Epidermal melanocyte (primary cell): ENCODE measurements at regions not wholly inside any gene's neighbourhood (a gene's known extent, or its start where the extent isn't known, plus 50 kb on each side); places are given as distances from the start of the nearest gene placed in this dataset.
"Not testable (repeated sequence)": the region's sequence is repeated elsewhere in the genome, so short reads cannot be mapped to it uniquely, and the experiment has no call there.

Experiments
- DNase-seq: peaks from one replicate; pipeline ENCODE4 v3.0.0; 2011; ENCODE audit warnings: low spot score; ENCODE audit not compliant: insufficient read length

DNA sequence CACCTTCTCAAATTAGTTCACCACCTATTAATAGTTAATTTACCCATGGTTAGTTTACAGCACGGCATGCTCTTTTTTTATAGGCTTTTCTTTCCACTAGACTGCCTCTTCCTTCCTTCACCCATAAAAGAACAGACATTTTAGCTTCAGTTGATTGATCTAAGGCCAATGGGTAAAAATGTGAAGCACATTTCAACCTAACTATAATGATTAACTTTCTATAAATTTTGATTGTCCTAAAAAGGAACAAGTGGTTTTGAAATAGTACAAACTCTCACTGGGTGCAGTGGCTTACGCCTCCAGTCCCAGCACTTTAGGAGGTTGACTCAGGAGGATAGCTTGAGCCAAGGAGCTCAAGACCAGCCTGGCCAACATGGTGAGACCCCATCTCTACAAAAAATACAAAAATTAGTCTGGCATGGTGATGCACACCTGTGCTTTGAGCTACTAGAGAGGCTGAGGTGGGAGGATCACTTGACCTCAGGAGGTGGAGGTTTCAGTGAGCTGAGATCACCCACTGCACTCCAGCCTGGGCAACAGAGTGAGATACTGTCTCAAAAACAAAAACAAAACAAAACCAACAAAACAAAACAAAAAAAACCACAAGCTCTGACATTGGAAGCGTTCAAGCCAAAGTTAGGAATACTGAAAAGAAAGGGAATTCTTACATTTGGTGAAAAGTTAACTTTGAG, 89.9 kb upstream of the FAT1 start:
- DNase-seq: no peak

DNA sequence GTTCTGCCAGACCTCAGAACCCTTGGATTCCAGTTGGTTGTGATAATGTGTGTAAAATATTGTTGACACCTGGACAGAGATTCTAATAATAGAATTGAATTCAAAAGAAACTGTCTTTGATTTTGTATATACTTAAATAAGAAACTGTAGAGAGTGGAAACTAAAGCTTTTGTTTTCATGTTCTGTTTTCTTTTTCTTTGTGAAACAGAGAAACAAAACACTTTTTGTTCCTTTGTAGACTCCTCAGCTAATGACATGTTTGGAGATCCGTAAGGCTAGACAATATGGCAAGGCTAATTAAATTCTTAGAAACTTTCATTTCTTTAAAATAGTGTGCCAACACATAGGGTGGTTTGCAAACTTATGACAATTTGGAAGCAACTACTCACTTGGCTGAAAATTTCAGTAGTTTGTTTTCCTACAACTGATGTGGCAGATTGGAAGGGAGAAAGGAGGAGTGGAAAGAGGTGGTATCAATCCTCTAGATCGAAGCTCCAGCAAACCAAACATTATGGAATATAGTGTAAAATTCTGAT, 90.9 kb upstream of the FAT1 start:
- DNase-seq: no peak

DNA sequence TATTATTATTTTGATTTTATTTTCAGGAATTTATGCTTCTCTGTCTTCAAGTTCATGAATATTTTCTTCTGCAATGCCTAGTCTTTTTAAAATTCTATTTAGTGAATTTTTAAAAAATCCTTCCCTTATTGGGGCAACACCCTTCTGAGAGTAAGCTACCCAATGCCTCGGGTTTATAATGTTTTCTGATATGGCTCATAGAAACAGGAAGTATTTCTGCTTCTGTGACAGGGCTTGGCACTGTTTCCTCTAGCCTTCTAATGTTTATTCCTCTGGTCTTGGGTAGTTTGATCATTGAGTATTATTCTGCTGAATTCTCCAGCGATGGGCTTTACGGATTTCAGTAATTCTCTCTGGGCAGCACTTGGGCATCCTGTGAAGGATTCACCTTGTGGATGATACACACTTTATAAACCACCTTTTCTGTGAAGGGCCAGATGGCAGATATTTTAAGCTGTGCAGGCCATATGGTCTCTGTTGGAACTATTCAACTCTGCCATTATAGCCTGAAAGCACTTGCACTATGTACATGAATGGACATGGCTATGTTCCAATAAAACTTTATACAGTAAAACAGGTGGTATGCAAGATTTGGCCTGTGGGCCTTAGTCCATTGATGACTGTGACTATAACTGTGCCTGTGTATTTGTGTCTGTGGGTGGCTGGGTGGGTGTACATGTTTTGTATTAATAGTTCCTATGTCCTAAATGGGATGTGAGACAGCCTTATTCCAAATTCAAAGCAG, 95.9 kb upstream of the FAT1 start:
- DNase-seq: no peak

DNA sequence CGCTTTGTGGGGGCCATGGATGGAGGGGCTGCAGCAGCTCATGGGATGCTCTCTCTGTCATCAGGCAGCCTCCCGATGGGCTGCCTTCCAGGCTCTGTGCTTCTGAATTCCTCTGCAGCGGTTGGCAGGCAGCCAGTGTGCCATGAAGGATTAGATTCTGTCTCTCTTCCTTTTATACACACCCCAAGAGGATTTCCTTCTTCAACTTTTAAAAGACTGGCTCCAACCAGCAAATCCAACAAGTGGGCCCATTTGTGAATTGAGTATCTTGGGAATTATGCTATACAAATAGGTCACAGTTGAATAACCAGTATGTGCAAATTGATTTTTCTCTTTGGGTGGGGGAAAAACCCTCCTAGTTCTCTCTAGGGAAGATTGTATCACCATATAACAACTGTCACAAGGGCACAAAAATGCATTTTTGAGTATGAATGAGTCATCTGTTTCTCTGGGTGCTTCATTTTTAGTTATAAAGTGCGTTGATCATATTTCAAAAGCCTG, 96.8 kb upstream of the FAT1 start:
- DNase-seq: peak; percentile 24

DNA sequence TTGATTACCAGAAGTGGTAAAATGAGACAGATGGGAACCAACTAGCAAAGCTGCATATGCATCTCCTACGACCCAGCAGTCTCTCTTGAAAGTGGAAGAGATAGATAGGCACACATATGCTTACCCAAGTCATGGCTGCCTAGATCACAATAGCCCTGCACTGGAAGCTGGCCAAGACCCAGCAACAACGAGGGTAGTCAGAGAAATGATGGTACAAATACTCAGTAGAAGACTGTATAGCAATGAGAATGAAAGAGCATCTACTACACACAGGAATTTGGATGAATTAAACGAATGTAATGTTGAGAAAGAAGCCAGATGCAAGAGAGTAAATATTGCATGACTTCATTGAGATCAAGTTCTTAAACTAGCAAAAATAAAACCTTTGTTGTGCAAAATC, 100.3 kb upstream of the FAT1 start:
- DNase-seq: no peak

DNA sequence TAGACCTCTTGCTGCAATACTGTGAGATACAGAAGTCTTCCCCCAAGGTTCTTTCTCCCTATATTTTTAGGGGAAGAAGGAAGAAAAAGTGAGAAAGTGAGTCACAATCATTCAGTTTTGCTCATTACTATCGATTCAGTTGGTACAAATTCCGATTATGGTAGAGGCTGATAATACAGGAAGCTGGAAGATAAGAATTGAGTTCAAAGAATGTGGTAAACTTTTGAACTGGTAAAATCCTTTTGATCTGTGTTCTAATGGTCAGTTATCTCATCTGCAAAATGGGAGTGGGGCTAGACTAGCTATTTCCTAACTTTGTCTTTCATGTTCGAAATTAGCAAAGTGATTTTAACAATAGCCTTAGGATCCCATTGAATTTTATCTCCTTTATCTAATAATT, 101.4 kb upstream of the FAT1 start:
- DNase-seq: no peak

DNA sequence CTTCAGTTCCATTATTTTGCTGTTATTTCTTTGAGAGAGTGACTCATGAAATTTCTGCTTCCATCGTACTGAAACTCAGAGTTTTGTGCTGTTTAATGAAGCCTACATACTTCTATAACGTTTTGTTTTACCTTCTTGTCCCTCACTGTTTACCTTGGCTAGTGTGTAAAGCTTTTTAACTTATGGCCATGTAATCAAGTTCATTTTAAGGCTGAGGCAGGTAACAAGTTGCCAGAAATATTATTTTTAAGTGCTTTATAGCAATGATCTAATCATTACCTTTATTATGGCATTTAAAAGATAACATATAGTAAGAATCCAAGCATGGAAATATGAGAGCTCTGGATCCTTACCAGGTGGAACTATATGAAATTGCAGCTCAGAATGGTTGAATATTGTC, 102.3 kb upstream of the FAT1 start:
- no peak for DNase-seq

DNA sequence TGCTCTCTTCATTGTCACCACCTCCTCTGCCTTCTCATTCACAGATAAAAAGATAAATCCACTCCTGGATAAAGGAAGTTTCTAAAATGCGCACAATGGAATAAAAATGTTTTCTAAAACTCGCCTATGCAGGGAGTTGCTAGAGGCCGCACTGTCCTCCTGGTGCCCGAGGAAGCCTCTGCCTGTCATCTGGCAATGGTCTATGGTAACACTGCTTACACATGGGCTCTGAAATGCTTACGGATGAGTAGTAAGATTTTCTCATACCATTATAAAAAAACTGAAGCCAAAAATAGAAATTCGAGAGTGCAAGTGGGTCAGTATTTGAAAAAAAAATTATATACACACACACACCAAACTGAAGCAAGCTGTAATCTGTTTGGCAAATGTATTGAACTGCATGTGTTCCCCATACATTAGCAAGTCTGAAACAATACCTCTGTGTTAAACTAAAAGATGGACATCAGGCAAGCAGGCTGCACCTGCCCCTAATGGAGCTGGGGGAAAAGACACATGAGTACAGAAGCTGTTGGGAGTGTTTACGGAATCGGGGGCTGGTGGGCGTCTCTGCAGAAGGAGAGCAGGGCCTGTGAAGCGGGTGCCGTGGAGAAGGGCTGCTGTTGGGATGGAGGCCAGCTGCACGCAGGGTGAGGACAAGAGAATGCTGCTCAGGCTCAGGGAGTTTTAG, 103.3 kb upstream of the FAT1 start:
- DNase-seq: no peak

DNA sequence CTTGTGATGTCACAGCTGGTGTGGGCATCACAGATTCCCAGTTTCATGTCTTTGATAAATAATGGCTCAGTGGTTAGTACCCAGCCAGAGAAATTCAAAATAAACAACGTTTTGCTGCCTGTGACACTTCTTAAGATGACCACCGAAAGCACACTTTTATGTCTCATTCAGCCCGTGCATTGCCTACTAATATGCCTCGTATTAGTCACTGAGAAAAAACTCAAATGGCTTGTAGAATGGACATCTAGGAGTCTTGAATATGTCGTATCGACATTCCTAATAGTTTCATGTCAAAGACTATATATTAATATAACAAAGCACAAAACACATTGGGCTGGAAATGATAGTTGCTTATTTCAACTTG, 103.9 kb upstream of the FAT1 start:
- no peak for DNase-seq

DNA sequence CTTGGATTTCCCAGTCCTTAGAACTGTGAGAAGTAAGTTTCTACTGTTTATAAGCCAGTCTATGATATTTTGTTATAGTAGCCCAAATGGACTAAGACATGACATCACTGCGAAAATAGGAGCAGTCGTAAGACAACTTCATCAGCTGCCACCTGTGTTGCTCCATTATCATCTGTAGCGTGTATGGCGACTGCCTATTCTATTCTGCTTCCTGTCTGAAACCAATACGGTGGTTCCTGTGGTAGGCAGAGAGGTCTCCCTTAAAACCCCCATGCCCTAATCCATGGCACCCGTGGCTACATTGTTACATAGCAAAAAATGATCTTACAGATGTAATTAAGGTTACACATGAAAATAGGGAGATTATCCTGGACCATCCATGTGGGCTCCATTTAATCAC, 105.4 kb upstream of the FAT1 start:
- DNase-seq: no peak

DNA sequence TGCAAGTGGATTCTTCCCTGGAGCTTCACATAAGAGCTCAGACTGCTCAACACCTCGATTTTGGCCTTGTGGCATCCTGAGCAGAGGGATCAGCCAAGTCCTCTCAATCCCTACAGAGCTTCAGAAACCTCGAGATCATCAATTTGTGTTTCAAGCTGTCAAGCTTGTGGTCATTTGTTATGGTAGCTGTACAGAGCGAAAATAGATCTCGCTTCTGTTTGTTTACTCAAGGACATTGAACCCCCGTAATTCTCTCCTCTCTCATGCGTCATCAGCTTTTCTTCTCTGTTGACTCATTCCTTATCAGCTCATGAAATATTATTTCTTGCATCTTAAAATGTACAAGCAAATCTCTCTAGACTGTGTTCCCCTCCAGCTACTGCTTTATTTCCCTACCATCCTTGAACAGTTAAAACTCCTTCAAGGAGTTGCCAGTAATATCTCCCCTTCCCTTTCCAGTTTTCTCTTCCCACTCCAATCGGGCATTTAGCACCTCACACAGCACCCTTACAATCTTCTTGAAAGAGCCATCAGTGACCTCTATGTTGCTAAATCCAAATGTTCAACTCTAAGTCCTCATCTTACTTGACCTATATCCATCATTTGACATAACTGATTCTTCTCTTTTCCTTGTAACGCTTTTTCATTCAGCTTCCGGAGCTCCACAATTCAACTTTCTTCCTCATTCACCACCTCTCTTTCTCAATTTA, 106.2 kb upstream of the FAT1 start:
- DNase-seq: no peak

DNA sequence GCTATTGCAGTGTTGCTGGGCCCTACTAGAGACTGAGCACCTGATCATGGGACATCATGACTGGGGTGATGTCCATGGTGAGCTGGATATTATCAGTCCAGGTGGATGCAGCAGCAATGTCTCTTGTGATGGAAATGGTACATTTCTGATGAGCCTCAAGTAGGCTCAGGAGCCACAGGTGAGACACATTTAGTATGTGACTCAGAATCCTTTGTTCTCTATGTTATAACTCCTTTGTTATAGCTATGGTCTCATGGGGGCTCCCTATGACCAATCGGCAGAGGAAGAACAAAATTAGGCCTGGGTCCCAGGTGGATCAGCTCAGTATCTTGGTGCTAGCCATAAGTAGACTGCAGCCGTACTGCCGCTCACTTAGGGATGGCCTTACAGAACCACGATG, 107.9 kb upstream of the FAT1 start:
- no peak for DNase-seq

DNA sequence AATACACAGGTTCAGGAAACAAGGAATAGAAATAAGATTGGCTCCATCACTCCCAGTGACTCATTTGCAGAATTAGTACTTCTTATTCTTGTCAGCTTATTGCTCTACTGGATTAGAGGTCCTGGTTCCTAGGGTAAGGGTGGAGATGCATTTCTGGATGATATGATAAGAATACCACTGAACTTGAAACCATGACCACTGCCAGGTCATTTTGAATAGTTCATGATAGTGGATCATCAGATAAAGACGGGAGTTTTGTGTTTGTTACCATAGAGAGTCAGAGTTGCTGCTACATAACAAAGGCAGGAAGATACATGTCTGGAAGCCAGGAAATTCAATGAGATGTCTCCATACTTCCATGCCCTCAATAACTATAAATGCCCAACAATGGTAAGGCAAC, 109.2 kb upstream of the FAT1 start:
- DNase-seq: no peak

DNA sequence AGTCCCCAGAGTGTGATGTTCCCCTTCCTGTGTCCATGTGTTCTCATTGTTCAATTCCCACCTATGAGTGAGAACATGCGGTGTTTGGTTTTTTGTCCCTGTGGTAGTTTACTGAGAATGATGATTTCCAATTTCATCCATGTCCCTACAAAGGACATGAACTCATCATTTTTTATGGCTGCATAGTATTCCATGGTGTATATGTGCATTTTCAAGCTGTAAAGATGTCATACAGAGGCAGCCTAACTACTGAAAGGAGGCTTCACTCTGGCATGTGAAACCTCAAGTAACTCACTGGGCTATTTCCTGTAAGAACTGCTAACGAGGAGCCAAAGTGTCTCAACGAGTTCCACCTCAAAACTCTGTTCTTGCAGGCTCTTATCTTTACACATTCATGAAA, 113.8 kb upstream of the FAT1 start:
- DNase-seq: not testable (repeated sequence)

DNA sequence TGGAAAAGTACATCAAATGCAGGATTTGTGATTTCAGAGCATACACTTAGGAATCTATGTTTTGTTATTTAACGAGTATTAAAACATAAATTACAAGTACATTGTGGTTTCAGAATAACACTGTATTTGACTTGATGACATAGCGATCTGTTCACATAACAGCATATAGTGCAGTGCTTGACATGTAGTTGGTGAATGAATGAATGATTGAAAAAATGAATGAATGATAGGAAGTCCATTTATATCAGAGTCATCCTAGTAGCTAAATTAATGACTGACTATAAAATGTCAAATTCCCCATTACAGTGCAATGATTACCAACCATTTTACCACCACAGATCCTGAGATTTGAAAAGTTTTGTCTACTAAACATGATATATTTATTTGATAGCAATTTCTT, 114.6 kb upstream of the FAT1 start:
- DNase-seq: no peak

DNA sequence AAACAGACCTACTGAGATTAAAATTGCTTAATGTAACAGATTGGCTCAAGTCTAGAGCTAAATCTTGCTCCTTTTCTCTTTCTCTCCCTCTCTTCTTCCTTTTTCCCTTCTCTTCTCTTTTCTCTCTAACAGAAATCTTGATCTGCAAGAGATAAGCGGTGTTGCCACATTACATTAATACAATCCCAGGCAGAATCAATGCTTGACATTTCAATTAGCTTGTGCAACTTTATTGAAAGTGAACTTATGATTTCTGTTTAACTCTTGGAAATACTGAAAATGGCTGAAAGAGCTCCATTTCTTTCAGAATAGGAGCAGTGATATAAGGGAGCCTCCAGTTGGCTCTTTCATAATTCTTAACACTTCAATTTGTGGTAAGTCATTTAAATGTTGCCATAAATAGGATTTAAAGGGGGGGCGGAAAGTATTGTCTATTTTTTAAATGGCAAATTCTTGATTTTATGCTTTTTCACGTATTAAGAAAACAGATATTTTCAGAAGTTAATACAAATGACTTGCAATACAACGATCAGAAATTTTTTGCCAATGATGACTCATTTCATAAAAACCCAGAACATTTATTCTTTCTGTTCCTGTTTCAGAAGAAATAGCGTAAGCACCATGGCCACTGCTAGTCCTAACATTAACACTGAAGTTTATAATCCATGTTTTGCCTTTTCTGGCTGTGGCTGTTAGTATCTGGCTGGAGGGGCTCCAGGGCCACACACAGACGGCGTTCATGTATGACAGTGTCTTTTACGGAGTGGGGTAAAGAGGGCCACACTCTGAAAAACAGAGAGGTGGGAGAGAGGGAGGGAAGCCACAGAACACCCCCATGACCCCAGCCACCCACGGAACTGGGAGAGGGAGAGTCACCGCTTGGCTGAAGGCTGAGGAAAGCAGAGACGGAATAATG, 115.7 kb upstream of the FAT1 start:
- DNase-seq: no peak

DNA sequence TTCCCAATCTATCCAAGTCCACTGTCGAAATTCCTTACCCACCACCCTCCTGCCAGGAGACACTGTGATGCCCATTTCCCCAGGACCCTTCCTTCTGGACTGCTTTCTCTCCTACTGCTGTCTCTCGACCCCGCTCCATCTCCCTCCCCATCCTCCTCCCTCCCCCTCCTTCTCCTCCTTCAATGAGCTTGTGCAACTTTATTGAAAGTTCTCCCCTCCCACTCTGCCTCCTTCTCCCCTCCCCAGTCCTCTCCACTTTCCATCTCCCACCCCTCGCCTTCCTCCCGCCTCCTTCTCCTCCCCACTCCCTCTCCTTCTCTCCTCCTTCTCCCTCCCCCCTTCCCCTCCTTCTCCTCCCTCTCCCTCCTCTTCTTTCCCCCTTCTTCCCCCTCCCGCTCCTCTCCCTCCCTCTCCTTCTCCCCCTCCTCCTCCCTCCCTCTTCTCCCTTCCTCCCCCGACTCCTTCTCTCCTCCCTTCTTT, 116.6 kb upstream of the FAT1 start:
- no peak for DNase-seq

DNA sequence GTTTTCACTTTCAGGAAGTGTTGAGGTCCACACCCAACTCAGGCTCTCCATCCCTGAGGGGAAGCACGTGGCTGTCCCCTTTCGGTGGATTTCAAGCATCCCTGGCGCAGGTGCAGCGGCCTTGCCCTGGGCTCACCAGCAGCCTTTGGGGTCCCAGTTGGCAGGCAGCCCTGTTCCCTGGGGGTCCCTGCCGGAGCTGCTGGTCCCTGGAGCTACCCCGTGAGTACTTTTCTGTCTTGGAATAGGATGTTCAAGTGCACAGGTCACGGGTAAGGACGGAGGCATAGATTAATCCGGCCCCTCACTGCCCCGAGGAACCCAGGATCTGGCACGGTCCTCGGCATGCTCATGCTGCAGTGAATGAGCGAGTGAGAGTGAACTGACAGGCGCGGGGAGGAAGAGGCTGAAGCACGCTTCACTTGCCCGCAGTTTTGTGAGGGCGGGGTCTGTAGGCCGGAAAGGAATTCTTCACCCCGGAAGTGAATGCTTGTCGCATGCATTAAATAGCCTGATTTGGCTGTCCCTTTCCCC, 117.2 kb upstream of the FAT1 start:
- no peak for DNase-seq

DNA sequence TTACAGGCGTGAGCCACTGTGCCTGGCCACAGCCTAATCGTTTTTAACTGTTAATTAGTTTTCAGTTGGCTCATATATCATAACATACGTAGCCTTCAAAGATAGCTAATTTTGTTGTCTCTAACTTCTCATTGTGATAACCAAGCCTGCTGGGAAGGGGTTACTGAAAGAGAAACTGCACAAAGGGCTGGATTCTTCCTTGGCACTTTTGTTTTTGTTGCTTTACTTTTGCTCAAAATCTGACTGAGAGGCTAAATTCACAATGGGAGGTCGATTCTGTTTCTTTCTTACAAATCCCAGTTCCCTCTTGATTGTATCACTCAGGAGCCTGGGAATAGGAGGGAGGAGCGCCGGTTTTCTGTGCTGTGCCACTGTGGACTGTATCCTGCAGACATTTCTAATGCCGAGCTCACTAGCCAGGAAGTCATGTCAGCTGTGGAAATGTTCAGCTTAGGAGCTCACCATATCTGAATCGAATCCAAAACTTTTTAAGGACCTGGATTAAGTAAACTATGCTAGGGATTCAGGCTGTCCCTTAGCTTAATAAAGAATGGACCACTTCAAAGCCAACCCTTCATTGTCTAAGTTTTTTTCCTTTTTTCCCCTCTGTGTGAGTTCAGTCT, 120.5 kb upstream of the FAT1 start:
- DNase-seq: peak; percentile 44
